GM04504 (cell line): ENCODE measurements at regions not wholly inside any gene's neighbourhood (a gene's known extent, or its start where the extent isn't known, plus 50 kb on each side); places are given as distances from the start of the nearest gene placed in this dataset.

Experiments used
- DNase-seq: peaks from one replicate; pipeline ENCODE4 v3.0.0-alpha.2; 2012; ENCODE audit warnings: low read depth

DNA sequence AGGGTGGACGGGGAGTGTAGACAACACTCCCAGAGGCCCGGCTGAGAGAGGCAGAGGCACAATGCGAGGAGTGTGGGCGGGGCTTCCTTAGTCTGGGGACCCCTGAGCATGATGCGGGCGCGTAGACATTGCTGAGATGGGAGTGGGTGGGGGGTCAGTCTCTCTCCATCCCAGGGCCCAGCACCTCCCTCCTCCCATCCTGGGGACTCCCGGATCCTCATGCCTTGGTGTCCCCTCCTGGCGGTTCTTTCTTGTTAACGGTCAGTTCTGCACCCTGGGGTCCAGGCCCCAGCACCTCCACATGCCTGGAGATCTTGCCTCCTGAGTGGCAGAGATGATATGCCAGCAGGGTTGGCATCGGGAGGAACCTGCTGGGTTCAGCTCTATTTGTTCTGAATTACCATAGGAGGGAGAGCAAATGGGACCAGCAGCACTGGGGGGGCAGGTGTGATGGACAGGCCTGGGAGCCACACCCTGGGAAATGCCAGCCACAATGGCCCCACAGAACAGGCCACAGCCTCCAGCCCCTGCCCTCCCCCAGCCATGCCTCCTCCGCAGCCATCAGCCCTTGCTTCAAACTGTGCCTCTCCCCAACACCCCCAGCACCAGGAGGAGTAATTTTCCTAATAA is 55.7 kb downstream of the RTL6 start:
- no peak for DNase-seq

DNA sequence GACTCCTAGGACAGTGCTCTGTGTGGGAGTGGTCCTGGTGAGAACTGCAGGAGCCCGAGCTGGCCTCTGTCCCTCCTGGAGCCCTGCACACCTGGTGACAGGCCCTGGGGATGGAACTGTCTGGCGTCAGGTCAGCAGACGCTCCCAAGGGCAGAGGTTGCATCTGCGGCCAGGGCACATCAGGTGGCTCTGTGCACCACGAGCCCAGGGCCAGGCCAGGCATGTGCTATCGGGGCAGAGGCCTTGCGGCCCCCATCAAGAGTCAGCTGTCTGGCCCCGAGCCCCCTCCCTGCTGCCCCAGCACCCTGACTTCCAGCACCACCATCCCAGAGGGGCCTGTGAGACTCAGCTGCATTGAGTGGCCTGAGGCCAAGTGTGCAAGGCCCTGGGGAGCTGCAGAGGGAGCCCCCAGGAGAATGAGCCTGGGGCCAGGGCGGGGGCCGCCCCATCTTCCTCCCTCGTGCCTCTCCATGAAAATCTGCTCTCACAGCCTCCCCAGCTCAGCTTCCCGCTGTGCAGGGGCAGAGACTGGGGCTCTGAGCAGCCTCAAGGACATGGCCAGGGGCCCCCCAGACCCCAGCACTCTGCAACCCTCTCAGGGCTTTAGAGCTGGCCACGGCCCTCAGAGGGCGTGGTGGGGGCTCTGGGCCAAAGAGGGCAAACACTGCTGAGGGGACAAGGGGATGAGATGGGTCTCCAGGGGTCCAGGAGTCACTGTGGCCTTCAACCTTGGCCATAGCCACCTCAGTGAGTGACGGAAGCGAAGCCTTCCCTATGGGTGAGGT is 56.4 kb downstream of the RTL6 start:
- no peak for DNase-seq

DNA sequence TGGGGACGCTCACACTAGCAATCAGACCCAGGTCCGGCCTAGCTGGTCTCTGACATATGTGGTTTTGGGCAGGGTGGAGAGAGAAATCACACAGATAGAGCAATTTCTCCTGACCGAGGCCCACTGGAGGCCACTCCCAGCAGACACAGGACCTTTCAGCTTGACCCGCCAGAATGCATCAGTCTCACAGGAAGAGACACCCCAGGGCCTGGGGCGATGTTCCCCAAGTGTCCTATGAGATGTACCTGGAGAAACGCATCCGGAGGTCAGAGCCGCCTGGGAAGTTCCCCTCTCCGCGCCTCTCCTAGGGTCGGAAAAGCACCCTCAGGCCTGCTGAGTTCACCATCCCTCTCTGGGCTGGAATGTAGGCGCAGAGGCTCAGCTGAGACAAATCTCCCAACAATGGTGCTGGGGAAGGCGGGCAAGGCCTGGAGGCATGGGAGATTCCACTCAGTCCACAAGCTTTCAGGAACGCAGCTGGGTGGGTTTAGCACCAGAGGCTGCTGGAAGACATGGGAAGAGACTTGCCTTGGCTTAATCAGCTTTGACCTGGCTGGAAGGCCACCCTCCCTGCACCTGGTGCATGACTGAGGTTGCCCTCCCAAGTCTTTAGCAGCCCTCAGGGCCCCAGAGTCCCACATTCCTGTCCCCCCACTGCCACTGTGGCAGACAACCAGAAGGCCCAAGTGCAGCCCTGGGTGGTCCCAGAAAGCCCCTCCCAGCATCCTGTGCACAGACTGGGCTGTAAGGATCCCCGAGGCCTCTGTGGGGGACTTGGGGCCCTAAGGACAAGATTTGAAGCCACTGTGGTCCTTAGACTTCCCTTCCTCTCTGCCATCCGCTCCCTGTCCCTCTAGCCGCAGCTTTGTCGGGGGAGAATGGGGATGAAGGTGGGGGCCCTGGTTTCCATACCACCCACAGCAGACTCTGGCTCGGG is 57.5 kb downstream of the RTL6 start:
- no peak for DNase-seq

DNA sequence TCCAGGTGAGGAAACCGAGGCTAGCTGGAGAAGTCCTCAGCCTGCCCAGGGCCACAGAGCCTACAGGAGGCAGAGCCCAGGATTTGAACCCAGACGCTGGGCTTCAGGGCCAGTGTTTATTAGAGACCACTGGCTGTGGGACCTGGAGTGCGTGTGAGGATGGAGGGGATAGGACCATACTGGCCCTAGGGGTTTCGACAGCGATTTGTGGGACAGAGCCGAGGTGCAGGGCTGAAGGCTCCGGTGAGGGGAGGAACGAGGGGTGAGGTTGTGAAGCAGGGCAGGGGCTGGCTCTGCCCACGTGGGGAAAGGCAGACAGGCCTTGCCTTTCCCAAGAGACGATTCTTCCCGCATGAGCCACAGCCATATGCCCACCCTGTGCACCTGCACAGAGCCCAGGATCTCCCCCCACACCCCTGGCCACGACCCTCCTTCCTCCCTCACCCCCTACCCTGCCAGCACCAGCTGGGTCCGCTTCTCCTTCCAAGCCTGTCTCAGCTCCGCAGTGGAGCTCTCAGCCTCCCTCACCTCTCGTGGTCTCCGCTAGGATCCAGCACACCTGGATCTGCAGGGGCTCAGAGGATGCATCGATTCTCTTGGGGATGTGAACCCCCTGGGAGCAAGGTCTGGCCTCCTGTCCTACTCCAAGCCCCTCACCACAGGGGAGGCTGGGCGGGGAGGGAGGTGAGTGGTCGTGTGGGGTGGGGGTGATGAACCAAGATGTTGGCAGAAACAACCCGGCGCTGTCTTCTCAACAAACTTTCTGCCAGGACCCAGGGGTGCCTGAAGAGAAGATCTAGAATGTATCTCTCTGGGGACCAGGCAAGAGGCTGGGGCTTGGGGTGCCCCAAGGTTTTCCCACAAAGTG is 58.4 kb downstream of the RTL6 start:
- no peak for DNase-seq

DNA sequence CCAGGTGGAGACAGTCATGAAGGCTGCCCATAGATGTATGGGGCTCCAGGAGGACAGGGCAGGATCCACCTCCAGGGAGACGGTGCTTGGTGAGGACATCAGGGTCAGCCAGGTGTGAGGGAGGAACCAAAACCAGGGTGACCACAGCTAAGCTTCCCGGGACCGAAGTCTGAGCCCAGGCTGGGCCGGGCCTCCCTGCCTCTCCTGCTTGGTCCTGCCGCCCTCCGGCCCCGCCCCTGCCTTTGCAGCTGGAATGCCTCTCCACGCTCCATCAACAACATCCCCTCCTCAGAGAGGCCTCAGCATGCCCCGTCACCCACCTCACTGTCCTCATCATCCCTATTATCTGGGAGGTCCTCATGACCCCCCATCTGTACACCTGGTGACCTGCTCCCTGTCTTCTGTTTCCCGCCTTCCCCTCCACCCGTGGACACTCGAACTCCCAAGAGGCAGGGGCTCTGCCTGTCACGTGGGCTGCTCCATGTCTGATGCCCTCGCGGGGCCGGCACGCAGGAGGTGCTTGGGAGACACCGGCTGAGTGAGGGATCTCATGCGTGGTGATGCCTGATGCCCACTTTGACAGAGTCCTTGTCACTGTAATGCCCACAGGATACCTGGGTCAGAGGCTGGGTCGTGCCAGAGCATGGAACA is 59.4 kb downstream of the RTL6 start:
- no peak for DNase-seq

DNA sequence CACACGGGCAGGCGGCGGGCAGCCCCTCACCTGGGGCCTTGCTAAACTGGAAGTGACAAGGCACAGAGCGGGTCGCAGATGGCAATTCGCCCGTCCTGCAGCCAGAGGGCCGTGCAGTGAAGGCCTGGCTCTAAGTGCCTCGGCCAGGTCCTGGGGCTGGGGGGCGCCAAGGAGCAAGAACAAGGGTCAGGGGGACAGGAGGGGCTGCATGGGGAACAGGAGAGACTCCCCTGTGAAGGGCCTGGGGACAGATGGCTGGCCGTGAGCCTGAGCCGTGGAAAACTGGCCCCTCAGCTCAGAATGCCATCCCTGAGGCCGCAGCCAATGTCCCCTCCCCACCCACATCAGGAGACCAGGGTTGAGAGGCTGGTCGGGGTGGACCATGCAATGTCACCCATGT is 60.0 kb downstream of the RTL6 start:
- DNase-seq, result no peak

DNA sequence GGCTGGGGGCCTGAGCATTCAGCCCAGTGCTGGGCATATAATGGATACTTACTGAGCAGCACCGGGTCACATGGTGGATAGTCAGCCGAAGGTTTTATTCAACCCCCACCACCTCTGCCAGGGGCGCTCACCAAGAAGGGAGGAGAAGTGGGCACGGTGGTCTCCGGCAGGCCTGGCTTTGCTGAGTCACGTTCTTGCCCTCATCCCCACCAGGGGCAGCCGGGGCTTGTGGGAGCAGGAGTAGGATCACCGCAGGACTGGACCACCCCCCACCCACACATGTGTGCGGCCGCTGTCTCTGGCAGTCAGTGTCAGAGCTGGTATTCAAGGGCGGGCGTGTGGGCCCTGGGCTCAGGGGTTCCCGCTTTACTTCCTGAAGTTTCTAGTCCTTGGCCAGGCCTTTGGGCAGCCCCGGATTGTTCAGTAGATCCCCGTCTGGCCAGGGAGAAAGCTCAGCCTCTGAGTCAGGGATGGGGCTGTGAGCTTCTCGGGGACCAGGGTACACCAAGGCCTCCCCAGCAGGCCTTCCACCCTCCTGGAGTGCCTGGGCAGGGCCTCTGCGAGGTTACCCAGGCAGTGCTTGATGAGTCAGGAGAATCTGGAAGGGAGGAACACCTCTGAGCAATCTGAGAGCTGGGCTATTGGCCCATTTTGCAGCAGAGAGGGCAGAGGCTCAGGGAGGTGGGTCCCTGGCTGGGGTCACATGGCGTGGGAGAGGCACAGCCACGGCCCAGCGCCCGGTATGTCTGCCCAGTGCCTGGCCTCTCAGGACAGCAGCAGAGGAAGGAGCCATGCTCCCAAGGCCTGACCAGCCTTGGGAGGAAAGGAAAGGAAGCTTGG is 60.6 kb downstream of the RTL6 start:
- no peak for DNase-seq

DNA sequence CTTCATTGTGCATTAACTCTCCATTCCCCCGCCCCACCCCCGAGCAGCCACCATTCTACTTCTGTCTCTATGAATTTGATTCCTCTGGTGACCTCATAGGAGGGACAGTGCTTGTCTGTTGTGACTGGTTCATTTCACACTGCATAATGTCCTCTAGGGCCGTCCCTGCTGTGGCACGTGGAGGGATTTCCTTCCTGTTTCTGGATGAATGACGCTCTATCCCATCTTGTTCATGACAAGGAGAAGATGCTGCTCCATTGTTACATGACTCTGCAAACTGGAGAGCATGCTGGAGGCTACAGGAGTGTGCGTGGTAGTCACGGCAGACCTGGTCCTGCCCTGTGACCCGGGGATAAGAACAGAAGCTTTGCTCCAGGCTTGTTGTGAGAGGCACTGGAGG is 61.3 kb downstream of the RTL6 start:
- DNase-seq, result no peak

DNA sequence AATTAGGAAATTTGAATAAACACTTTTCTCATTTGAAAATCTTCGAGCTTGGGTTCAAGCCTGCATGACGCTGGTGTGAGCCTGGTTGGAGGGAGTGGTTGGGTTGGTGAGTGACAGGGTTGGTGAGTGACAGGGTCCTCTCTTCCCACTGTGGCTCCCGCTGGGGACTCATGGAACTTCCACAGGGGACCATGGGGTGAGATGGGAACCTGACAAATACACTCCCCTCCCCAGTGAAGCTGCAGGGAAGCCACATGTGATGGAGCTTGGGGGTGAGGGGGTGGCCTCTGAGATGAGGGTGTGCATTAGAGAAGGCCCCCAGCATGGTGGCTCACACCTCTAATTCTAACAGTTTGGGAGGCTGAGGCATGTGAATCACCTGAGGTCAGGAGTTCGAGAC is 66.8 kb downstream of the RTL6 start:
- DNase-seq, result no peak

DNA sequence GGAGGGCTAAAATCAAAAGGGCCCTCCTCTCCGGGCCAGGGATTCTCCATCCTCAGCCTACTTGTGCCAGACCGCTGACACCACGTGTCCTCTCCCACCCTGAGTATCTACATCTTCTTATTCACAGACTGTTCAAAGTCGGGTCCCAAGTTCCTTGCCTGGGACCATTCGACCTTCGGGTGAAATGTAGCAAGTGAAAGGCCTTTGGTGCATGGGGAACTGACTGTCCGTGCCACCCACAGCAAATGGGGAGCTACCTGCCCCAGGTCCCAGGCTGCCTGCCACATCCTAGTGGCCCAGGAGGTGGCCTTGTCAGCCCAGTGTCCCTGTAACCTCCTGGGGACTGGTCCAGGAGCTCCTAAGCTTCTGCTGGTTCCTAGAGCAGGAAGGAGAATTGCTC is 67.3 kb downstream of the RTL6 start:
- no peak for DNase-seq

DNA sequence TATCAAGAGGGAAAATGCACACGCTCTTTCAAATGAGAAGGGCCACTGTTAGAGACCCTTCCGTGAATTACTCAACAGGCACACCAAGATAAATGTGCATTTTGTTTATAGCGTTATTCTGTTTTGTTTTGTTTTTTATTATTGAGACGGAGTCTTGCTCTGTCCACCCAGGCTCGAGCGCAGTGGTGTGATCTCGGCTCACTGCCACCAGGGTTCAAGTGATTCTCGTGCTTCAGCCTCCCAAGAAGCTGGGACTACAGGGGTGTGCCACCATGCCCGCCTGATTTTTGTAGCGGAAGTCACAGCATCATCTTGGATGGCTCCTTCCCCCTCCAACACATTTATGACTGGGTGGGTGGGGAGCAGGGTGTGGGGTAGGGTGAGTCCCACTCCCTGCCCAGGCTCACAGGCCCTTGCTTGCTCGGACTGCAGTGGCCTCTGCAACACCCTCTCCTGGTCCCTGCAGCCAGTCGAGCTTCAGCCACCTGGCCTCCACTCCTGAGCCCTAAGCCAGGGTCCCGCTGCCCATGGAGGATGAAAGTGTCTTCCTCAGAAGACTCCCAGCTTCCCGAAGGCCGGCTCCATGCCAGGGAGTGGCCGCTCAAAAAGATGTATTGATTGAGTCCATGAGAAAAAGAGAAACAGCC is 68.0 kb downstream of the RTL6 start:
- DNase-seq, result no peak

DNA sequence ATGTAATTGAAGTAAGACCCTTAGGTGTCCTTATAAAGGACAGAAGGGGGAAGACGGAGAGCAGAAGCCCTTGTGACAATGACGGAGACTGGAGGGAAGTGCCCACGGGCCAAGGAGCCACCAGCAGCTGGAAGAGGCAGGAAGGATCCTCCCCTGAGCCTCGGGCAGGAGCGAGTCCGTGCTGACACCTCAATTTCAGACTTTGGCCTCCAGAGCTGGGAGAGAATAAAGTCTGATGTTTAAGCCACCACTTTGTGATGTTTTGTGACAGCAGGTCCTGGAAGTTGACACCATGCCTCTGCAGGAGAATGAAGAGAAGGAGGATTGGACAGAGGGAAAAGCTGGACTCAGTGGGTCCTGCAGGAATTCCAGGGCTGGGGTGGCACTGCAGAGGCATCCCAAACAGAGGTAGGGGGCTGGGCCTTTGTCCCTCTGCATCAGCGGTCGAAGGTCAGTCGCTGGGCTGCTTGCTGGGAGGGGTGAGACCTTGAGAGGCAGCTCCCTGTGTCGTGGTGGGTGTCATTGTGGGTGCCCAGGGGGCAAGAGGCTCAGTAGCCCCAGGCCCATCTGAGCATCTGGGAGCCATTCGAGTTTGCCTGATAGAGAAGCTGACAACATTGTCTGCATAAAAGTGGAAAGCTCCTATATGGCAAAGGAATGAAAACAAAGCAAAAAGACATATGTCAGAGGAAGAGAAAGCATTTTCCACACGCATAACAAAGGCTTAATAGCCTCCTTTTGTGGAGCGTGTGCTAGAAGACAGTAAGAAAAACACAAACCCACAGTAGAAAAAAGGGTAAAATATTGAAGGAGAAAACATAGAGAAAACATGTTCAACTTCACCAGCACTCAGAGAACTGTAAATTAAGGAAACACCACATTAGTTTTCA is 68.8 kb downstream of the RTL6 start:
- DNase-seq, result no peak

DNA sequence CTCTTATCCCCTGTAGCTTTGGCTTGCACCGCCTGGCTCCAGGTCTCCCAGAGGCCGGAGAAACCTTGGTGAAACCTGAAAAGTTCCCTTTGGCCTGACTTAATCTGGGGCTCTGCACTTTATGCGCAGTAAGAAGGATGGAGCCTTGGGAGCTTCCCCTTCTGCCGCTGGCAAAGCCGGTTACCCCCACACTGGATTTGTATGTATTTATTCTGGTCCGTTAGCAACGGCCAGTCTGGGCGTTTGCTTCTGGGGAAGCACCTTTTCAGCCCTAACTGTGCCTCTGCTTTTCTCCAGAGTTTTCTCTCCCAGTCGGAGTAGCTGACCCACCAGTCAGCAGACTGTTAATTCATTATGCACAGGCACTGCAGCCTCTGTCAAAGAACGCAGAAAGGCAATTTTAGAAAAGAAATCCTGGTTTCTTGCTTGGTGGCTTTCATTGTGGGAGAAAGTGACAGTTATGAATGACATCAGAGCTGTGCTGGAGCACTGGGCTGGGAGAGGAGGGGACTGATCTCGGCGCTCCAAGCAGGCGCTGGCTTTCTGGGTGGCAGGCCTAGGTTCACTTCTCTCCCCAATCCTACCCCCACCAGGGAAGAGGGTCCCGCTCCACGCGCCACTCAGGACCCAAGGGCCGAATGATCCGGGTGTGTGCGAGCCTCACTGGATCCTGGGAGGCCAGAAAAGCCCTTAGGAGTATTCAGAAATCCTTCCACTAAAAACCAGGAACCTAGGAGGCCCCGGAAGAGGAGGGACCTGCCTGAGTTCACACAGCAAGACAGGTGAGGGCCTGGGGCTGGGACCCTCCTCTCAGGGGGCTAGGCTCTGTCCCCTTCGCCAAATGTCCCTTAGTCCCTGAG is 70.2 kb downstream of the RTL6 start:
- DNase-seq, result no peak

DNA sequence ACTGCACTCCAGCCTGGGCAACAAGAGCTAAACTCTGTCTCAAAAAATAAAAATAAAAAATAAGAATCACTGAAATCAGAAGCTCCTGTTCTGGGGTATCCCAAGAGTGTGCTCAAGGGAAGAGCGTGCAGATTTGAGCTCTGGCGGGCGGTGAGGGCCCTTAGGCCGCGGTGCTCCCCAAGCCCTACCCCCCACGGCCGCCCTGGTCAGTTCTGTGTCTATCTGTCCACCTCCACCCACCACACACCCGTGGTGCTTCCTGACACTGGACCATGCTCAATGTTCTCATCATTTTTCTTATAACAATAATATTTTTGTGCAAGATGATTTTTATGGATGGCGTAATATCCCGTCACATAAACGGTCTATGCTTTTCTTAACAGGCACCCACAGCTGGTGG is 71.1 kb downstream of the RTL6 start:
- no peak for DNase-seq

DNA sequence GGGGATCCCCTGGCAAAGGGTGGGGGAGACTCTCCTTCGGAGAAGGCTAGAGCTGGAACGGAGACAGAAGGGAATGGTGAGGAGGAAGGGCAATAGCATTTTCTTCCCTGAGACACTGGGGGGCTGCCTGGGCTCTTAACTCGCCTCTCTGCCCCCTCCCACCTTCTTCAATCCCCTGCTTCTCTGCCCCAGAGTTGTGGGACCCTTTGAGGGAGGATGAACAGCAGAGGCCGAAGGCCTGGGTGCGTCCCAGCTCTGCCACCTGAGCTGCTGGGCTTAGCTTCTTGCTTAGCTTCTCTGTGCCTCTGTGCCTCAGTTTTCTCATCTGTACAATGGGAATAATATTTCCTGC is 72.4 kb downstream of the RTL6 start:
- no peak for DNase-seq

DNA sequence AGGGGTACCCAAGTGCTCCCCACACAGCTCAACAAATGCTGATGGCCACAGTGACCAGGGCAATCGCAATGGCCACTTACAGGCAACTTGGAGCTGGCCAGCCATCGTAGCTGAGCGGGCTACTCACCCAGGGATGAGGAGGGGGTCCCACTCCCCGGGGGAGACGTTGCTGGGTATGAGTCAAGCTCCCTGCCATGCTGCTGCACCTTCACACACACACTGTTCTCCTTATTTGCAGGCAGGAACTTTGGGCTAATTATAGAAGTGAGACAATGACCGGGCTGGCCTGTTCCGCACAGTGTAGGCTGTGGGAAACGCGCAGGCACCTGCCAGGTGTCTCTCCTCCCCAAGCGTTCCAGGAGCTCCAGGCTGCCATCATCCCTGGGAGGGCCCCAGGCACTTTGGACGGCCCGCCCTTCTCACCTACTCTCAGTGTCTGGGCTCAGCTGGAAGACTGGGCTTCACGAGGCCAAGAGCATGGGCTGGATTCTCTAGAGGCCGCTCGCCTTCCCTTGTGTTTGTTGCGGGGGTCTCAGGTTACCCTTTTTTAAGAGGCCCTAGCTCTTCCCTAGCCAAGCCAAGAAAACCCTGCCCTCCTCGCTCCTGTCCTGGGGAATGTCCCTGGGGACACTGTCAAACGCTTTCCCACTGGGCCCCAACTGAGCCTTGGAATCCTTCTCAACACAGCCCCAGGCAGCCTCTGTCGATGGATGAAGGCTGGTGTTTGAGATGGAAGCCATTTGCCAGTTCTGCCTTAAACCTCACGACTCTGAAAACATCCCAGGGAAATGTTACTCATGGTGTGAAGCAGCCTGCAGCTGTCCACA is 73.0 kb downstream of the RTL6 start:
- no peak for DNase-seq

DNA sequence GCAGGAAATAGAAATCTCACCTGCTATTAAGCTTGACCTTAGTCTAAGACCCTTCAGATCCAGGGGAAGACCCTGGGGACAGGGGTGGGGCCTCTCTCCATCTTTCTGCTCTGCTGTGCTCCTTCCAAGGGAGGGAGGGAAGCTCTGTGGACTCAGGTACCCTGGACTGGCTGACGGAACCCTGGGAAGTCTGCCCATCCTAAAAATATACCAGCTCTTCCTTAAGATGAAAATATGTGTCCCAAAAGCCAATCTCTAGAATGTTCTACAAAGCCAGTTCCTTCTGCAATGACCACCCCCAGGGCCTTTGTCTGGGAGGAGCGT is 73.7 kb downstream of the RTL6 start:
- DNase-seq, result no peak
